ENCODE measurements at regions not wholly inside any gene's neighbourhood (a gene's known extent, or its start where the extent isn't known, plus 50 kb on each side); places are given as distances from the start of the nearest gene placed in this dataset.

DNA sequence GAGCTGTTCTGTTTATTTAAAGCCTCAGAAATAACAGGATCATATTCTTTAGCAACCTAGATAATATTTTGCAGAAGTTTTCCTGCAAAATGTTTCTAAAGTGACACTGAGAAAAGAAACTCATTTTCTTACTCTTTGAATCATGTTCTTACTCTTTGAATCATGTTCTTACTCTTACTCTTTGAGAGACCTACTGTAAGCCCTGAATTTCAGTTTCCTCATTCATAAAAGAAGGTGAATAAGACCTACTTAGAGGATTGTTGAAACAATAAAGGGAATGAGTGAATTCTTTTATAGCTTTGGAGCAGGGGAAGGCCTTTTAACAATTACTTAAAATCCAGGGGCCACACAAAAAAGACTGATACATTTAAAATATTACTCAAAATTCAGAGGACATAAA lies 221.7 kb upstream of the CMC1 start:
- Histone ChIP-seq H3K36me3 (ENCODE audit: control insufficient read depth in 1 of 2, insufficient read depth in 2 of 2, low read length in 2 of 2) (no peaks in the 10 kb centered on the region), H3K9ac (ENCODE audit: low read depth in 1 of 2, low read length in 2 of 2) (no peak overlapping the region), H3K9me3 (ENCODE audit: control insufficient read depth in 1 of 2, low read length in 2 of 2) (peaks cover 0 to 4% of the 10 kb centered on the region in 2 donors), H3K4me1 (ENCODE audit: control insufficient read depth in 1 of 2, insufficient read depth in 2 of 2, low read length in 2 of 2) (no peaks in the 10 kb centered on the region), H3K27me3 (ENCODE audit: control insufficient read depth in 1 of 2, insufficient read depth in 2 of 2, low read length in 2 of 2) (no peaks in the 10 kb centered on the region), H3K4me3 (ENCODE audit: low read depth in 1 of 2, low read length in 2 of 2) (no peak overlapping the region), H3K27ac (ENCODE audit: low read depth, low read length) (no peak overlapping the region)

DNA sequence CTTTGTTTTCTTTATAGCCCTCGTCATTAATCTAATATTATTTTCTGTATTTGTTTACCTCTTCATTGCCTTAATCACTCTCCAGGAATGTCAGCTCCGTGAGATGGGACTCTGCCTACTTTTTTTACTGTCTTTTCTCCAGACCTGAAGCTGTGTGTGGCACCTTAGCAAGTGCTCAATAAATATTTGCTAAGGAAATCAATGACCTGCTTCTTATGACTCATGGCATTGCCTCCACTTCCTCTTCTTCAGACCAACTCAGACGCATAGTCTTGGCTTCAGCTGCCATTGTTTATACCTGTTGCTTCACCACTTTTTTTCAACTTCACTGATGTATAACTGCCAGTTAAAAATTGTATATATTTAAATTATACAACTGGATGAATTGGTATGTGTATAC lies 218.5 kb upstream of the CMC1 start:
- Histone ChIP-seq H3K4me3 (ENCODE audit: low read depth in 1 of 2, low read length in 2 of 2) (no peak overlapping the region), H3K9ac (ENCODE audit: low read depth in 1 of 2, low read length in 2 of 2) (no peak overlapping the region), H3K27ac (ENCODE audit: low read depth, low read length) (no peak overlapping the region), H3K27me3 (ENCODE audit: control insufficient read depth in 1 of 2, insufficient read depth in 2 of 2, low read length in 2 of 2) (no peaks in the 10 kb centered on the region), H3K36me3 (ENCODE audit: control insufficient read depth in 1 of 2, insufficient read depth in 2 of 2, low read length in 2 of 2) (no peaks in the 10 kb centered on the region), H3K9me3 (ENCODE audit: control insufficient read depth in 1 of 2, low read length in 2 of 2) (peaks cover 0 to 6% of the 10 kb centered on the region in 2 donors), H3K4me1 (ENCODE audit: control insufficient read depth in 1 of 2, insufficient read depth in 2 of 2, low read length in 2 of 2) (no peaks in the 10 kb centered on the region)

- Histone ChIP-seq H3K4me1 (ENCODE audit: control insufficient read depth in 1 of 2, insufficient read depth in 2 of 2, low read length in 2 of 2) (no peaks in the 10 kb centered on the region), H3K9ac (ENCODE audit: low read depth in 1 of 2, low read length in 2 of 2) (no peak overlapping the region), H3K27ac (ENCODE audit: low read depth, low read length) (no peak overlapping the region), H3K4me3 (ENCODE audit: low read depth in 1 of 2, low read length in 2 of 2) (no peak overlapping the region), H3K36me3 (ENCODE audit: control insufficient read depth in 1 of 2, insufficient read depth in 2 of 2, low read length in 2 of 2) (no peaks in the 10 kb centered on the region), H3K27me3 (ENCODE audit: control insufficient read depth in 1 of 2, insufficient read depth in 2 of 2, low read length in 2 of 2) (no peaks in the 10 kb centered on the region), H3K9me3 (ENCODE audit: control insufficient read depth in 1 of 2, low read length in 2 of 2) (peaks cover 0 to 8% of the 10 kb centered on the region in 2 donors)
Measured at GRCh38 chr3:28028554-28028953, 212.9 kb upstream of the CMC1 start.

- no peaks in the 10 kb centered on the region for H3K36me3 ChIP-seq (ENCODE audit: control insufficient read depth in 1 of 2, insufficient read depth in 2 of 2, low read length in 2 of 2)
Measured at GRCh38 chr3:28033059-28033784, 208.2 kb upstream of the CMC1 start.

GRCh38 chr3:28036599-28037575 lies 204.5 kb upstream of the CMC1 start:
- H3K9me3 ChIP-seq (ENCODE audit: control insufficient read depth in 1 of 2, low read length in 2 of 2), result no peaks in the 10 kb centered on the region

More at GRCh38 chr3:28033059-28033784, 208.2 kb upstream of the CMC1 start:
- Histone ChIP-seq H3K27ac (ENCODE audit: low read depth, low read length) (no peak overlapping the region), H3K27me3 (ENCODE audit: control insufficient read depth in 1 of 2, insufficient read depth in 2 of 2, low read length in 2 of 2) (no peaks in the 10 kb centered on the region), H3K4me1 (ENCODE audit: control insufficient read depth in 1 of 2, insufficient read depth in 2 of 2, low read length in 2 of 2) (no peaks in the 10 kb centered on the region), H3K9me3 (ENCODE audit: control insufficient read depth in 1 of 2, low read length in 2 of 2) (peaks cover 0 to 2% of the 10 kb centered on the region in 2 donors), H3K4me3 (ENCODE audit: low read depth in 1 of 2, low read length in 2 of 2) (no peak overlapping the region), H3K9ac (ENCODE audit: low read depth in 1 of 2, low read length in 2 of 2) (no peak overlapping the region)

DNA sequence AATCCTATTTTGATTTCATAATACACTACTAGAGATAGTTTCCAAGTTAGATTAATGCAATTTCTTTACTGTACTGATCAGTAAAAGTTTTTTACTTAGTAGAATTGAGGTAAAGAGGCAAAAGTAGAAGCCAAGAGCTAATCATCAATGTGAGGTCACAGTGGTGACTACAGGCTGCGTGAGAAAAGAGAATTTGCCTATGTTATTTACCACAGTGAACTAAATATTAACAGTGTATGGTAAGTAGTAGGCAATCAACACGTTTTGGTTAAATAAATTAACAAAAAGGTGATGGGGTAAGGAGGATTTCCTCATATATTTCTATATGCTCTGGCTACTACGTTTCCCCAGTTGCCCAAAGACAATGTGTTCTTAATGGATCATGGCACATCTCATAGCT lies 202.2 kb upstream of the CMC1 start:
- Histone ChIP-seq H3K4me1 (ENCODE audit: control insufficient read depth in 1 of 2, insufficient read depth in 2 of 2, low read length in 2 of 2) (no peaks in the 10 kb centered on the region), H3K36me3 (ENCODE audit: control insufficient read depth in 1 of 2, insufficient read depth in 2 of 2, low read length in 2 of 2) (no peaks in the 10 kb centered on the region), H3K27ac (ENCODE audit: low read depth, low read length) (no peak overlapping the region), H3K27me3 (ENCODE audit: control insufficient read depth in 1 of 2, insufficient read depth in 2 of 2, low read length in 2 of 2) (no peaks in the 10 kb centered on the region), H3K4me3 (ENCODE audit: low read depth in 1 of 2, low read length in 2 of 2) (no peak overlapping the region), H3K9me3 (ENCODE audit: control insufficient read depth in 1 of 2, low read length in 2 of 2) (no peaks in the 10 kb centered on the region), H3K9ac (ENCODE audit: low read depth in 1 of 2, low read length in 2 of 2) (no peak overlapping the region)

More at GRCh38 chr3:28036599-28037575, 204.5 kb upstream of the CMC1 start:
- H3K4me1 ChIP-seq (ENCODE audit: control insufficient read depth in 1 of 2, insufficient read depth in 2 of 2, low read length in 2 of 2), result no peaks in the 10 kb centered on the region
- H3K36me3 ChIP-seq (ENCODE audit: control insufficient read depth in 1 of 2, insufficient read depth in 2 of 2, low read length in 2 of 2), result no peaks in the 10 kb centered on the region
- no peak overlapping the region for H3K27ac ChIP-seq (ENCODE audit: low read depth, low read length)
- no peaks in the 10 kb centered on the region for H3K27me3 ChIP-seq (ENCODE audit: control insufficient read depth in 1 of 2, insufficient read depth in 2 of 2, low read length in 2 of 2)
- no peak overlapping the region for H3K9ac ChIP-seq (ENCODE audit: low read depth in 1 of 2, low read length in 2 of 2)
- no peak overlapping the region for H3K4me3 ChIP-seq (ENCODE audit: low read depth in 1 of 2, low read length in 2 of 2)

DNA sequence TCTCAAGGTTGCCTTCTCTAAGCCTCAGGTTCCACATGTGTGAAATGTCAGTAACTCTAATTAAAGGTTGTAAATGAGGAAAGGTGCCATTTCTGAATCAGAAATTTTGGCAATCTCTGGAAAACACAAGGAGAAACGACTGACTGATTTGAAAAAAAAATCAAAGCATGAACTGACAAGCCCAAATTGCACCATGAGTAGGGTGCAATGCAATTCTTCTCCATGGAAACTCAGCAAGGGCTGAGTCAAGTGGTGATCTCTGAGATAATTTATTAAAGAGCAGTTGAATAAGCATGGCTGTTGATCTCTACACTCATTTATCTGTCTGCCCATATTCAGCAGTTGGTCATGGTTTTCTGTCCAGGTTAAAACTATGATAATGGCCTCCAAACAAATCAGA lies 201.6 kb upstream of the CMC1 start:
- Histone ChIP-seq H3K27ac (ENCODE audit: low read depth, low read length) (no peak overlapping the region), H3K4me1 (ENCODE audit: control insufficient read depth in 1 of 2, insufficient read depth in 2 of 2, low read length in 2 of 2) (no peaks in the 10 kb centered on the region), H3K9me3 (ENCODE audit: control insufficient read depth in 1 of 2, low read length in 2 of 2) (no peaks in the 10 kb centered on the region), H3K9ac (ENCODE audit: low read depth in 1 of 2, low read length in 2 of 2) (no peak overlapping the region), H3K27me3 (ENCODE audit: control insufficient read depth in 1 of 2, insufficient read depth in 2 of 2, low read length in 2 of 2) (no peaks in the 10 kb centered on the region), H3K4me3 (ENCODE audit: low read depth in 1 of 2, low read length in 2 of 2) (no peak overlapping the region), H3K36me3 (ENCODE audit: control insufficient read depth in 1 of 2, insufficient read depth in 2 of 2, low read length in 2 of 2) (no peaks in the 10 kb centered on the region)

- H3K36me3 ChIP-seq (ENCODE audit: control insufficient read depth in 1 of 2, insufficient read depth in 2 of 2, low read length in 2 of 2), result no peaks in the 10 kb centered on the region
- no peak overlapping the region for H3K4me3 ChIP-seq (ENCODE audit: low read depth in 1 of 2, low read length in 2 of 2)
- no peaks in the 10 kb centered on the region for H3K4me1 ChIP-seq (ENCODE audit: control insufficient read depth in 1 of 2, insufficient read depth in 2 of 2, low read length in 2 of 2)
- H3K27me3 ChIP-seq (ENCODE audit: control insufficient read depth in 1 of 2, insufficient read depth in 2 of 2, low read length in 2 of 2), result no peaks in the 10 kb centered on the region
- H3K9me3 ChIP-seq (ENCODE audit: control insufficient read depth in 1 of 2, low read length in 2 of 2), result no peaks in the 10 kb centered on the region
- H3K9ac ChIP-seq (ENCODE audit: low read depth in 1 of 2, low read length in 2 of 2), result no peak overlapping the region
- no peak overlapping the region for H3K27ac ChIP-seq (ENCODE audit: low read depth, low read length)
Measured at GRCh38 chr3:28042095-28042635, 199.3 kb upstream of the CMC1 start.

GRCh38 chr3:28042707-28043106 lies 198.7 kb upstream of the CMC1 start:
- no peaks in the 10 kb centered on the region for H3K4me1 ChIP-seq (ENCODE audit: control insufficient read depth in 1 of 2, insufficient read depth in 2 of 2, low read length in 2 of 2)
- no peak overlapping the region for H3K27ac ChIP-seq (ENCODE audit: low read depth, low read length)
- H3K36me3 ChIP-seq (ENCODE audit: control insufficient read depth in 1 of 2, insufficient read depth in 2 of 2, low read length in 2 of 2), result no peaks in the 10 kb centered on the region
- no peaks in the 10 kb centered on the region for H3K9me3 ChIP-seq (ENCODE audit: control insufficient read depth in 1 of 2, low read length in 2 of 2)
- no peak overlapping the region for H3K4me3 ChIP-seq (ENCODE audit: low read depth in 1 of 2, low read length in 2 of 2)
- no peak overlapping the region for H3K9ac ChIP-seq (ENCODE audit: low read depth in 1 of 2, low read length in 2 of 2)
- no peaks in the 10 kb centered on the region for H3K27me3 ChIP-seq (ENCODE audit: control insufficient read depth in 1 of 2, insufficient read depth in 2 of 2, low read length in 2 of 2)

DNA sequence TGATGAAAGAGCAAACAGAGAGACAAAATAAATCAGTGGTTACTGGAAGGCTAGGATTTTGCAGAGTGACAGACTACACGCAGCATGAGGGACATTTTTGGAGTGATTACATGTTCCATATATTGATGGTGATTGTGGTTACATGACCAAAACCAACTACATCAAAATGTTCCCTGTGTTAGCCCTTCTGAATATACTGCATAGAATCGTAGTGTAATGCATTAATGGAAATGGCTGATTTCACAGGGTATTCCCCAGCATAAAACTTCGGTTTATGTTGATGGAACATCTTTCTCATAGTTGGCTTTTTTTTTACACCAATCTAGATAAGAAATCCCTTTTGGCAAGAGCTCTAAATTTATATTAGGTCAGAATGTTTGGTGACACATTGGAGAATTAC lies 191.3 kb upstream of the CMC1 start:
- no peak overlapping the region for H3K4me3 ChIP-seq (ENCODE audit: low read depth in 1 of 2, low read length in 2 of 2)
- H3K4me1 ChIP-seq (ENCODE audit: control insufficient read depth in 1 of 2, insufficient read depth in 2 of 2, low read length in 2 of 2), result peaks cover 0 to 8% of the 10 kb centered on the region in 2 donors
- no peaks in the 10 kb centered on the region for H3K27me3 ChIP-seq (ENCODE audit: control insufficient read depth in 1 of 2, insufficient read depth in 2 of 2, low read length in 2 of 2)
- no peaks in the 10 kb centered on the region for H3K36me3 ChIP-seq (ENCODE audit: control insufficient read depth in 1 of 2, insufficient read depth in 2 of 2, low read length in 2 of 2)
- no peak overlapping the region for H3K27ac ChIP-seq (ENCODE audit: low read depth, low read length)
- H3K9me3 ChIP-seq (ENCODE audit: control insufficient read depth in 1 of 2, low read length in 2 of 2), result no peaks in the 10 kb centered on the region
- H3K9ac ChIP-seq (ENCODE audit: low read depth in 1 of 2, low read length in 2 of 2), result no peak overlapping the region
